NT2/D1 (cell line): ENCODE measurements at regions not wholly inside any gene's neighbourhood (a gene's known extent, or its start where the extent isn't known, plus 50 kb on each side); places are given as distances from the start of the nearest gene placed in this dataset.

ENCODE experiments used
- DNase-seq: peaks from one replicate; pipeline ENCODE4 v3.0.0-alpha.2; 2011; ENCODE audit warnings: low read depth, low spot score
- H3K27me3 ChIP-seq: 2 replicates; pipeline ENCODE4 v1.6.0; 2011; ENCODE audit warnings: mild to moderate bottlenecking; ENCODE audit not compliant: insufficient read length, insufficient read depth
- H3K36me3 ChIP-seq: 2 replicates; pipeline ENCODE4 v1.6.1; 2011; ENCODE audit warnings: mild to moderate bottlenecking, low read length, mixed read lengths; ENCODE audit not compliant: insufficient read depth, insufficient read length
- H3K4me1 ChIP-seq: 2 replicates; pipeline ENCODE4 v1.5.1; 2011; ENCODE audit not compliant: insufficient read depth, insufficient read length
- H3K4me3 ChIP-seq: 2 replicates; pipeline ENCODE4 v1.5.1; 2011; ENCODE audit warnings: low read depth; ENCODE audit not compliant: insufficient read length
- H3K9ac ChIP-seq: 2 replicates; pipeline ENCODE4 v1.6.0; 2011; ENCODE audit warnings: low read depth; ENCODE audit not compliant: insufficient read length
- H3K9me3 ChIP-seq: 2 replicates; pipeline ENCODE4 v1.5.1; 2011; ENCODE audit warnings: mild to moderate bottlenecking, low read length; ENCODE audit not compliant: insufficient read depth
- SUZ12 ChIP-seq: IDR thresholded peaks from 2 replicates; pipeline ENCODE4 v1.6.1; 2011; ENCODE audit not compliant: insufficient read length, insufficient read depth; ENCODE audit errors: extremely low read depth
- YY1 ChIP-seq: IDR thresholded peaks from 2 replicates; pipeline ENCODE4 v1.6.1; 2011; ENCODE audit not compliant: insufficient read length, insufficient read depth
- ZNF274 ChIP-seq: IDR thresholded peaks from 2 replicates; pipeline ENCODE4 v1.6.1; 2011; ENCODE audit warnings: mild to moderate bottlenecking, low read depth, low read length

DNA sequence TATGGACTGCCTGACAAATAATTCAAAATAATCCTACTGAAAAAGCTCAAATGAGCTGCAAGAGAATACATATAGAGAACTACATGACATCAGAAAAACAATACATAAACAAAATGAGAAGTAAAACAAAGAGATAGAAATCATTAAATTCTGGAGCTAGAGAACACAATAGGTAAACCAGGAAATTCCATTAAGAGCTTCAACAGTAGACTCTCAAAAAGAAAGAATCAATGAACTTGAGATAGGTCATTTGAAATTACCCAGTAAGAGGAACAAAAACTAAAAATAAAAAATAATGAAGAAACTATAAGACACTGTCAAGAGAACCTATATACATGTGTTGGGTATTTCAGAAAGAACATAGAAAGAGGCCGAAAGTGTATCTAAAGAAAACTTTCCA lies 186.3 kb downstream of the PTN start:
- DNase-seq = no peak
- TF ChIP-seq ZNF274 (no peak), YY1 (no peak), SUZ12 (no peak)
- no peaks in the 10 kb centered on the region for H3K27me3 ChIP-seq

DNA sequence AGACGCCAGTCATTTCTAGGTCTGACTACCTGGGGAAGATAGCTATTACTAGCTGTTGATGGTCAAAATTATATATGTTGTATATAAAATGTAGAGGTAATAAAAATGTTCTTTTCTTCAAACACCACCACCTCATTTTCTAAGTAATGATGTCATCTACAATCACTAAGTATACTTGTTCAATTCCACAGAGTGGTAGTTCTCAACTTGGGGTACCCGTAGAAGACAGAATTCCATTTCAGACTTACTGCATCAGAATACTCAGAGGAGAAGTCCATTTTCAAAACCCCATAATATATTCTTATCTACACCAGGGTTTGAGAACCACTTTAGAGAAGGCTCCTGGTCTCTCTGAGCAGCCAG lies 191.9 kb downstream of the PTN start:
- H3K36me3 ChIP-seq = no peaks in the 10 kb centered on the region
- H3K4me3 ChIP-seq = no peak overlapping the region
- DNase-seq = no peak
- no peaks in the 10 kb centered on the region for H3K27me3 ChIP-seq
- no peaks in the 10 kb centered on the region for H3K9me3 ChIP-seq
- TF ChIP-seq YY1 (no peak), SUZ12 (no peak), ZNF274 (no peak)
- H3K4me1 ChIP-seq = no peaks in the 10 kb centered on the region
- no peak overlapping the region for H3K9ac ChIP-seq

More for the DNA sequence above, 186.3 kb downstream of the PTN start:
- Histone ChIP-seq H3K9me3 (no peaks in the 10 kb centered on the region), H3K4me1 (no peaks in the 10 kb centered on the region), H3K9ac (no peak overlapping the region), H3K4me3 (no peak overlapping the region), H3K36me3 (no peaks in the 10 kb centered on the region)

DNA sequence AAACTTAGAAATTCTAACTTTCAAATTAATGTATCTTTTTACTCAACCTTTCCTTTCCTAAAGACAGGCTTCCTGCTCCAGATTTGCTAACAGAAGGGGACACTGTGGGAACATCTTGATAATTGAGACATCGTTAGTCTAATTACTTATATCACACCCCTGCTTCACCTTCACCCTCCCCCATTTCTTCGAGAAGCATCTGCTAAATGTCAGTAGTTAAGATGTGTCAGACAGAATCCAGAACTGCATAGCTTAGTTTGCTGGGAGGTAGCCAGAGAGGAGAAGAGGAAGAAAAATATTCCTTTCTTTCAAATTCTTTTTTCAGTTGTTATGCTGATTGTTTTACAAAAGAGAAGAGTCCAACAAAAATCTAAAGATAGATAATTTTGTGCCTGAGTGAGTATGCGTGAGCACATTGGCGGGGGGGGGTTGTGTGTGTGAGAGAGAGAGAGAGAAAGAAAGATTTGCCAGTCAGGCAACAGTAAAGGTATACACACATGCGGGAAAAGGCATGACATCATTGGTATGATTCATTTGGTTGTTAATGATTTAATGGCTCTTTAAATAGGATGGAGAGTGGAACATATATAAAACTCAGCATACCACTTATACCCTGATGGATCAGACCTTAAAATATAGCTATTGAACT lies 192.4 kb downstream of the PTN start:
- TF ChIP-seq SUZ12 (no peak), YY1 (no peak), ZNF274 (no peak)
- H3K9me3 ChIP-seq = no peaks in the 10 kb centered on the region
- H3K4me1 ChIP-seq = no peaks in the 10 kb centered on the region
- H3K4me3 ChIP-seq = no peak overlapping the region
- H3K27me3 ChIP-seq = no peaks in the 10 kb centered on the region
- no peak for DNase-seq
- no peak overlapping the region for H3K9ac ChIP-seq
- H3K36me3 ChIP-seq = no peaks in the 10 kb centered on the region

DNA sequence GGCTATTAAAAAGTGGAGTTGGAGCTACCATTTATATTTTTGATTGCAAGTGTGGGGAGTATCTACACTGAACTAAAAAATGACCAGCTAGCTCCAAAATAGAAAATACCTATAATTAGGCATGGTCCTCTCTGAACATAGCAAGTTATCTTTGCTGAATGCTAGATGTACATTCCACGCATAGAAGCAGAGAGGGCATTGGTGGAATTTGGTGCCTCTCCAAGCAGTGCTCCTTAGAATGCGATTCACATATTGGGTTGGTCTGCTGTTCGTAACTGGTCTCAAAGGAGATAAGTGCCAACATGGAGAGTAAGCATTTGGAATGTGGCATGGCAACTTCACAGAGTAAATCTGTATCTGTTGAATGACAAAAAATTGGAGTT lies 196.2 kb downstream of the PTN start:
- Histone ChIP-seq H3K9ac (no peak overlapping the region), H3K4me3 (no peak overlapping the region), H3K27me3 (no peaks in the 10 kb centered on the region), H3K9me3 (no peaks in the 10 kb centered on the region), H3K36me3 (no peaks in the 10 kb centered on the region), H3K4me1 (no peaks in the 10 kb centered on the region)
- TF ChIP-seq ZNF274 = no peak
- no peak for TF ChIP-seq SUZ12
- no peak for TF ChIP-seq YY1
- no peak for DNase-seq

DNA sequence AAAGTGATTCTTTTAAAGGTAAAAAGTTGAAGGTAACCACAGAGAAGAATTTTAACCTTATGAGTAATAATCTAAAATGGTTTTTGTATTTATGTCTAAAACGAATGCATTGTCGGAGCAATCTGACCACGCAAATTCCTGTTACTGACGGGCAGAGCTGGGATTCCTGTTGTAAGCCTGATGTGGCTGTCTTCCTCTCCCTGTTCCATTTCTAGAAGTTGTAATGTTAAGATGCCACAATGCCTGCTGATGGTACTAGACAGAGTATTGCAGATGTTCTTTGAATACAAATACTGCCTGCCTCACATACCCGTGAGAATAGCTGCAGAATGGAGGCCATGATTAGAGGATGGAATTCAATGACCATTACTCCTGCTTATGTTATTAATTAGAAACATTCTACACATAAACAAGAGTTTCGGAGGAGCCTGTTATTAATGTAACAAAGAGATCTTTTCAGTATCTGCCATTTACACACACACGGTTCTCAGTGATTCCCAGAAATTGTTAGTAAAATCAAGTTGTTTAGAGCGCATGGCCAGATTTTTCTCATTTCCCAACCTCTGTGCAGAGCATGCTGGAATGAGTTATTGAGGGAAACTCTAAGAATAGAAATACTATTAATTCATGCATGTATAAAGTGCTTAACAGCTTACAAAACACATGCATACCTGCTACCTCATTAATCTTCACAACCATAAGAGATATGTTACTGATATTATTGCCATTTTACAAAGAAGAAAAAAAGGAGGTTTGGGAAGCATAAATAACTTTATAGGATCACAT lies 196.8 kb downstream of the PTN start:
- H3K36me3 ChIP-seq = no peaks in the 10 kb centered on the region
- H3K9ac ChIP-seq = no peak overlapping the region
- no peak overlapping the region for H3K4me3 ChIP-seq
- no peaks in the 10 kb centered on the region for H3K9me3 ChIP-seq
- no peak for DNase-seq
- TF ChIP-seq ZNF274 (no peak), YY1 (no peak), SUZ12 (no peak)
- no peaks in the 10 kb centered on the region for H3K27me3 ChIP-seq
- H3K4me1 ChIP-seq = no peaks in the 10 kb centered on the region

DNA sequence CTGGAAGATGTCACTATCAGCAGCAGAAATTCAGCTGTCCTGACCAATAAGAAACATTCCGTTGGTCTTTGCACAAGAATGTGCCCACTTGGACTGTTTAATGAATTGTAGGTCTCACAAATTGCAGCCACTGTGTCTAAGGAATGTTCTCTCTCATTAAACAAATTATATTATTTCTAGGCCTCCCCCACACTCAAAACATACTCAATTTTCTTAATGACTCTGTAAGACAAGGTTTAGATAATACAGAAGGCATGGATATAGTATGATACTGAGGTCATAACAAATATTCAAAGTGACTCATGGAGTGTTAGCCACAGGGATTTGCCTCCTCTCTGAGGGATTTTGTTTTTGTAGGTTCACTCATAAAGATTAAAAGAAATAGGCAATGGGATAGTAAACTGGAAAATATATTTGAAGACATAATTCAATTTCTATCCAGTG lies 197.5 kb downstream of the PTN start:
- no peaks in the 10 kb centered on the region for H3K4me1 ChIP-seq
- no peak overlapping the region for H3K4me3 ChIP-seq
- H3K36me3 ChIP-seq = no peaks in the 10 kb centered on the region
- no peaks in the 10 kb centered on the region for H3K9me3 ChIP-seq
- TF ChIP-seq YY1 = no peak
- no peak for TF ChIP-seq ZNF274
- no peak for TF ChIP-seq SUZ12
- H3K27me3 ChIP-seq = no peaks in the 10 kb centered on the region
- DNase-seq = no peak
- no peak overlapping the region for H3K9ac ChIP-seq

DNA sequence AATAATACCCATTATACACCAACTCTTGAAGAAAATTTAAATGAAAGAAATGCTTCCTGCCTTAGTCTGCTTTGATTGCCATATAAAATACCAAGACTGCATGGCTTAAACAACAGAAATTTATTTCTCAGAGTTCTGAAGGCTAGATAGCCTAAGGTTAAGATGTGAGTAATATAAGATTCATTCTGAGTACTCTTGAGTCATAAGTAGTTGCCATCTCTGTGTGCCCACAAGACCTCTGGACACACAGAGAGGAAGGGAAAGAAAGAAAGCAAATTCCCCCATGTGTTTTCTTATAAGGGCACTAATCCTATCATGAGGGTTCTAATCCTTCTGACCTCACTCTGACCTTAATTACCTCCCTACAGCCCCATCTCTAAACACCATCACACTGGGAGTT lies 201.2 kb downstream of the PTN start:
- no peak for DNase-seq
- H3K27me3 ChIP-seq = no peaks in the 10 kb centered on the region
- TF ChIP-seq SUZ12 = no peak
- TF ChIP-seq YY1 = no peak
- TF ChIP-seq ZNF274 = no peak

More for the DNA sequence above, 201.2 kb downstream of the PTN start:
- Histone ChIP-seq H3K4me1 (no peaks in the 10 kb centered on the region), H3K4me3 (no peak overlapping the region), H3K9ac (no peak overlapping the region), H3K36me3 (no peaks in the 10 kb centered on the region), H3K9me3 (no peaks in the 10 kb centered on the region)
